Common myeloid progenitor, CD34-positive (primary cell): ENCODE measurements at regions not wholly inside any gene's neighbourhood (a gene's known extent, or its start where the extent isn't known, plus 50 kb on each side); places are given as distances from the start of the nearest gene placed in this dataset.

Experiments used
- CTCF ChIA-PET: fragments of 350-600 bp; sonication (Branson Sonifier 250); formaldehyde crosslinking; loops from one replicate; lab custom pipeline; 2021; ENCODE audit warnings: antibody characterized with exemption; lab: Charles Lee
- POLR2A ChIA-PET: fragments of 350-600 bp; sonication (Branson Sonifier 250); formaldehyde crosslinking; loops from one replicate; lab custom pipeline; 2021; ENCODE audit warnings: antibody characterized with exemption; lab: Charles Lee
- DNase-seq, 3 donors: peaks; one replicate each; pipeline versions ENCODE4 v3.0.0 to v3.0.0-alpha.2; 2013
- H3K27ac ChIP-seq, 2 experiments: 1 replicate in 1 of 2; 2 replicates in 1 of 2; pipeline ENCODE4 v1.7.0; 2013; ENCODE audit warnings: inconsistent platforms in 2 of 2, low read length in 2 of 2, mild to moderate bottlenecking in 2 of 2, low read depth in 1 of 2, moderate library complexity in 1 of 2; ENCODE audit not compliant: severe bottlenecking in 2 of 2, insufficient read depth in 1 of 2, poor library complexity in 1 of 2
- H3K27me3 ChIP-seq, 5 experiments: replicated peaks in 2 of 5; 1 replicate in 3 of 5; 2 replicates in 2 of 5; pipeline versions ENCODE4 v1.6.1 to v1.7.0; 2013; ENCODE audit warnings: low read length in 4 of 5, mild to moderate bottlenecking in 2 of 5, moderate library complexity in 2 of 5, inconsistent platforms in 1 of 5; ENCODE audit not compliant: insufficient read depth in 5 of 5, control insufficient read depth in 4 of 5
- H3K36me3 ChIP-seq, 4 experiments: 1 replicate in 2 of 4; 2 replicates in 2 of 4; pipeline versions ENCODE4 v1.6.1 to v1.7.0; 2013; ENCODE audit warnings: low read length in 3 of 4, control low read depth in 1 of 4, mild to moderate bottlenecking in 1 of 4; ENCODE audit not compliant: control insufficient read depth in 4 of 4, insufficient read depth in 4 of 4
- H3K4me1 ChIP-seq, 4 experiments: 1 replicate in 3 of 4; 2 replicates in 1 of 4; pipeline versions ENCODE4 v1.6.1 to v1.7.1; 2013; ENCODE audit warnings: low read length in 3 of 4, mild to moderate bottlenecking in 3 of 4, control low read depth in 1 of 4, inconsistent platforms in 1 of 4, moderate library complexity in 1 of 4; ENCODE audit not compliant: control insufficient read depth in 4 of 4, insufficient read depth in 4 of 4; ENCODE audit errors: control extremely low read depth in 1 of 4
- H3K4me3 ChIP-seq, 7 experiments: 1 replicate in 4 of 7; 2 replicates in 3 of 7; pipeline versions ENCODE4 v1.5.1 to v1.7.0; 2013; ENCODE audit warnings: mild to moderate bottlenecking in 7 of 7, low read length in 6 of 7, moderate library complexity in 6 of 7, inconsistent platforms in 2 of 7, low read depth in 2 of 7, control low read depth in 1 of 7; ENCODE audit not compliant: insufficient read depth in 4 of 7, control insufficient read depth in 1 of 7; ENCODE audit errors: extremely low read depth in 1 of 7
- H3K9me3 ChIP-seq, 5 experiments: 1 replicate in 4 of 5; 2 replicates in 1 of 5; pipeline versions ENCODE4 v1.6.1 to v1.7.1; 2013; ENCODE audit warnings: low read length in 4 of 5, mild to moderate bottlenecking in 2 of 5, inconsistent platforms in 1 of 5, low read depth in 1 of 5, moderate library complexity in 1 of 5; ENCODE audit not compliant: control insufficient read depth in 4 of 5, insufficient read depth in 2 of 5; ENCODE audit errors: control extremely low read depth in 1 of 5
- WGBS: methylation state at CpG from one replicate; pipeline ENCODE4 v1.1.5; 2013; ENCODE audit not compliant: insufficient coverage; 5-methylcytosine and 5-hydroxymethylcytosine counted together

DNA sequence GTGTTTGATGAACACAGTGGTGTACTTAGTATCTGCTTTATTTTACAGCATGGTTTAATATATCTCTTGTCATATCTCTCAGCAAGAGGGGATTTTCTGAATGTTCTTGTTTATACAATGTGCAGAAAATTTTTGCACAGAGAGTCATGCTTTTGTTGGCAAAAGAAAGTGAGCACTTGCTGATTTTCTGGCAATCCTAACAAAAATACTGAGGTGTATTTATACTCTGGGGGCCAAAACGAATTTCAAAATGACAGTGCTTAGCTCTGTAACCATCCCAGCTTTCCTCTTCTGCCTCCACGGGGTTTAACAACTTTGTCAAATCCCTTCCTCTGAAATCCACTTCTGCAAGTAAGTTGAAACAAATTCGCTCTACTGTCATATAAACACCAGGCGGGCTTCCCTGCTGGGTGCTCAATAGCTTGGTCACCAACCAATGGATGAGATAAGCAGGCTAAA is 169.2 kb downstream of the NOC3L start:
- no peaks in the 10 kb centered on the region for H3K36me3 ChIP-seq
- no peaks in the 10 kb centered on the region for H3K4me1 ChIP-seq
- H3K27me3 ChIP-seq = peaks cover 1 to 14% (median 4%) of the 10 kb centered on the region in 5 experiments
- DNase-seq = no peak
- WGBS = 20% methylated on average over 2 of the region's 4 CpGs
- H3K9me3 ChIP-seq = peaks cover 0 to 2% (median 0%) of the 10 kb centered on the region in 5 experiments
- no peak overlapping the region for H3K4me3 ChIP-seq
- no peak overlapping the region for H3K27ac ChIP-seq
- ChIA-PET CTCF (no interaction called here), POLR2A (no interaction called here)

- Histone ChIP-seq H3K4me3 (no peak overlapping the region), H3K4me1 (no peaks in the 10 kb centered on the region), H3K36me3 (no peaks in the 10 kb centered on the region), H3K9me3 (peaks cover 0 to 2% (median 0%) of the 10 kb centered on the region in 5 experiments), H3K27me3 (peaks cover 1 to 14% (median 4%) of the 10 kb centered on the region in 5 experiments), H3K27ac (no peak overlapping the region)
- no peak for DNase-seq
- ChIA-PET POLR2A (no interaction called here), CTCF (no interaction called here)
- WGBS = 70% methylated on average over 1 of the region's 1 CpG
These were observed 168.5 kb downstream of the NOC3L start for GRCh38 chr10:94194256-94194655.

DNA sequence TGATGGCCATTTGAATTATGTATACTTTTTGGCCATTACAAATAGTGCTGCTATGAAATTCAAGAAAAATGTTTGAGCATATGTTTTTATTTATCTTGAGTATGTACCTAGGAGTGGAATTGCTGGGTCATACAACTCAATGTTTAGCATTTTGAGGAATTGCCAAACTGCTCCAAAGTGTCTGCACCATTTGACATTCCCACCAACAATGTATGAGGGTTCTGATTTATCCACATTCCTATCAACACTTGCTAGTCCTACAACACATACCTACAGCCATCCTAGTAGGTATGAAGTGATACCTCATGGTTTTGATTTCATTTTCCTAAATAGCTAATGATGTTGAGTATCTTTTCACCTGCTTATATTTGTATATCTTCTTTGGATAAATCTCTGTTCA is 165.5 kb downstream of the NOC3L start:
- no peaks in the 10 kb centered on the region for H3K4me1 ChIP-seq
- ChIA-PET CTCF (no interaction called here), POLR2A (no interaction called here)
- no peak overlapping the region for H3K4me3 ChIP-seq
- H3K27me3 ChIP-seq = peaks cover 0 to 14% (median 4%) of the 10 kb centered on the region in 5 experiments
- no peaks in the 10 kb centered on the region for H3K36me3 ChIP-seq
- H3K9me3 ChIP-seq = peaks cover 0 to 4% (median 0%) of the 10 kb centered on the region in 5 experiments
- no peak overlapping the region for H3K27ac ChIP-seq
- no peak for DNase-seq

GRCh38 chr10:94198324-94198723 is 164.4 kb downstream of the NOC3L start:
- Histone ChIP-seq H3K9me3 (peaks cover 0 to 4% (median 0%) of the 10 kb centered on the region in 5 experiments), H3K27me3 (peaks cover 0 to 10% (median 4%) of the 10 kb centered on the region in 5 experiments), H3K4me1 (no peaks in the 10 kb centered on the region), H3K4me3 (no peak overlapping the region), H3K36me3 (no peaks in the 10 kb centered on the region), H3K27ac (no peak overlapping the region)
- no peak for DNase-seq
- CTCF ChIA-PET = no interaction called here
- POLR2A ChIA-PET = no interaction called here
- 100% methylated on average over 2 of the region's 2 CpGs for WGBS

DNA sequence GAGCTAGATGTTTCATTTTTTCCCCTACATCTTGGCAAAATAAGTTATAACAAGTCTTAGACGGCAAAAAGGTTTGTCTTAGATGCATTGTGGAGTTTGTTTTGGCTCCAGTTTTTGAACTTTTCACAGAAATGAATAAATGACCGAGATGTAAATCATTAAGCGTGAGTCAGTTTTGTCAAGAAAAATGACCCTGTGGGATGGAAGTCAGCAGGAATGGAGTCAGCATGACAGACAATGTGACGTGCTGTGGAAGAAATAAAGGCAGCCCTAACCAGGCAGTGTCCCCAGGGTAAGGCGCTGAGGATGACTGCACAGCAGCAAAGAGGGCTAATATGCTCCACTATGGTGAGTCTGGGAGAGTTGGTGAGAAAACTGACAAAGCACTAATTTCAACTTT is 163.2 kb downstream of the NOC3L start:
- POLR2A ChIA-PET = no interaction called here

GRCh38 chr10:94200146-94200837 is 162.4 kb downstream of the NOC3L start:
- H3K4me1 ChIP-seq = no peaks in the 10 kb centered on the region
- CTCF ChIA-PET = no interaction called here
- no CpG with 5 or more reads among the region's 2 CpGs for WGBS
- POLR2A ChIA-PET = no interaction called here
- H3K9me3 ChIP-seq = peaks cover 0 to 3% (median 0%) of the 10 kb centered on the region in 5 experiments
- DNase-seq = no peak
- no peaks in the 10 kb centered on the region for H3K36me3 ChIP-seq
- H3K4me3 ChIP-seq = no peak overlapping the region
- H3K27me3 ChIP-seq = peaks cover 0 to 7% (median 0%) of the 10 kb centered on the region in 5 experiments
- no peak overlapping the region for H3K27ac ChIP-seq

More for the DNA sequence above, 163.2 kb downstream of the NOC3L start:
- CTCF ChIA-PET = no interaction called here
- Histone ChIP-seq H3K27ac (no peak overlapping the region), H3K4me3 (no peak overlapping the region), H3K36me3 (no peaks in the 10 kb centered on the region), H3K27me3 (peaks cover 0 to 7% (median 0%) of the 10 kb centered on the region in 5 experiments), H3K9me3 (peaks cover 0 to 1% (median 0%) of the 10 kb centered on the region in 5 experiments), H3K4me1 (no peaks in the 10 kb centered on the region)
- WGBS = 40% methylated on average over 5 of the region's 5 CpGs
- no peak for DNase-seq

GRCh38 chr10:94205396-94205831 is 157.3 kb downstream of the NOC3L start:
- no peak for DNase-seq
- Histone ChIP-seq H3K36me3 (no peaks in the 10 kb centered on the region), H3K27ac (no peak overlapping the region), H3K4me1 (no peaks in the 10 kb centered on the region), H3K9me3 (peaks cover 0 to 1% (median 0%) of the 10 kb centered on the region in 5 experiments), H3K27me3 (peaks cover 0 to 5% (median 0%) of the 10 kb centered on the region in 5 experiments), H3K4me3 (no peak overlapping the region)
- POLR2A ChIA-PET = no interaction called here
- WGBS = 54% methylated on average over 3 of the region's 3 CpGs
- CTCF ChIA-PET = no interaction called here
